Activated naive CD8-positive, alpha-beta T cell treated with anti-CD3 and anti-CD28 coated beads, Interleukin-2, amount 50 U/mL, for 16 hours (primary cell): ENCODE measurements at regions not wholly inside any gene's neighbourhood (a gene's known extent, or its start where the extent isn't known, plus 50 kb on each side); places are given as distances from the start of the nearest gene placed in this dataset.

Experiments used
- DNase-seq: peaks from one replicate; pipeline ENCODE4 v3.0.0-alpha.2; 2020; ENCODE audit warnings: low read depth, low spot score

DNA sequence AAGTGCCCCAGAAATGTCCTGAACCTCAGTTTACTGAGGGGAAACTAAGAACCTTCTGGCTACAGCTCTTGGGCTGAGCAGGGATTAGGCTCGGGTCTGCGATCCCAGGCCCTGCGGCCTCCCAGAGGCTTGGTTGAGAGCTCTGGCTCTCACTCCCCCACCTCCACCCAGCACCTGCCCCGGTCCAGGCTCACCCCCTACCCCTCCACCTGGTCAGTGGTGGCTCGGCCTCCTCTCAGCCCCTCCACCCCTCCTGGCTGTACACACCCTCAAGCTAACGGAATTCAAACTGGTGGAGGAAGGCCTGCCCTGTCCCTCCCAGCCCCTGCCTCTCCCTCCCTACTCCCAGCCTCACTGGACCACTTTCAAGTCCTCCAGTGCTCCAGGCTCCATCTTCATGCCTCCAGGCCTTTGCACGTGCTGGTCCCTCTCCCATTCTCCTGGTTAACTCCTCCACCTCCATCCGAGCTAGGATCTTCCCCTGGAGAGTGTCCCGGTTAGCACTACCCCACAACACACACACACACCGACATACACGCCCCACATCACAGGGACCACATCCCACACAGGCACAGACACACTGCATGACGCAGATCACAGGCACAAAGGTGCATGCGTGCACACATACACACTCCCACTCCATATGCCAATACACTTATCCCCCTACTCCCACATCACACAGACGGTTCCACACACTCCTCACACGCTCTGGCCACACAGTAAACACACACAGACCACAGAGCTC lies 130.9 kb downstream of the C9orf50 start:
- DNase-seq, result no peak

DNA sequence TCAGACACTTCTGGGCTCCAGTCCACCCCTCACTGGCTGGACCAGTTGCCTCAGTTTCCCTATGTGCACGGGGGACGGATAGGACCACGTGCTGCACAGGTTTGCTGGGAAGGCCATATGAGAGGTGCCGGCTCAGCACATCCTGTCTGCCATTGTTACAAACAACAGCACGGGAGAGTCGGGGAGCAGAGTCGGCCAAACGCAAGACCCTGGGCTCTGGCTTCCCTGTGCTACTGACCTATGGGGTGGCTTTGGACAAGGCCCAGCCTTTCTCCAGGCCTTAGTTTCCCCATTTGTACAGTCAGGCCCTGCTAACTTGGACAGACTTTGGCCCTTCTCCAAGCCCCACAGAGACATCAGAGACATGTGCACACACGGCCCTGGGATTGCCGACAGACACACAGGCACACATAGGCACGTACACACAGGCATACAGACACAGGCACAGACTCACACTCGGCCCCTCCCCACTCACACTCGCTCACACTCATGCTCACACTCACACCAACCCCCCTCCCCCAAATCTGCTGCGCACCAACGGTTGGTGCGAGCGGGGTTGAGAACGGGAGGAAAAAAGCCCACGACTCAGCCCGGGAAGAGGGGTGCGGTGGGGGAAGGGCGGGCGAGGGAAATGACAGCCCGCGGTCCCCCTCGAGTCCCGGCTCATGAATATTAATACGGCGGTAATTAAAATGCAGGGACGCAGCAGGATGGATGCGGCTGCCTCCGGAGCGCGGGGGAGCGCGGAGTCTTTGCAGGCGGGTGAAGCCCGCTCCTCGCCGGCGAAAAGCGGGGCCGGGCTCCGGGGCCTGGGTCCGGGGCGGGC lies 133.0 kb downstream of the C9orf50 start:
- DNase-seq, result no peak

DNA sequence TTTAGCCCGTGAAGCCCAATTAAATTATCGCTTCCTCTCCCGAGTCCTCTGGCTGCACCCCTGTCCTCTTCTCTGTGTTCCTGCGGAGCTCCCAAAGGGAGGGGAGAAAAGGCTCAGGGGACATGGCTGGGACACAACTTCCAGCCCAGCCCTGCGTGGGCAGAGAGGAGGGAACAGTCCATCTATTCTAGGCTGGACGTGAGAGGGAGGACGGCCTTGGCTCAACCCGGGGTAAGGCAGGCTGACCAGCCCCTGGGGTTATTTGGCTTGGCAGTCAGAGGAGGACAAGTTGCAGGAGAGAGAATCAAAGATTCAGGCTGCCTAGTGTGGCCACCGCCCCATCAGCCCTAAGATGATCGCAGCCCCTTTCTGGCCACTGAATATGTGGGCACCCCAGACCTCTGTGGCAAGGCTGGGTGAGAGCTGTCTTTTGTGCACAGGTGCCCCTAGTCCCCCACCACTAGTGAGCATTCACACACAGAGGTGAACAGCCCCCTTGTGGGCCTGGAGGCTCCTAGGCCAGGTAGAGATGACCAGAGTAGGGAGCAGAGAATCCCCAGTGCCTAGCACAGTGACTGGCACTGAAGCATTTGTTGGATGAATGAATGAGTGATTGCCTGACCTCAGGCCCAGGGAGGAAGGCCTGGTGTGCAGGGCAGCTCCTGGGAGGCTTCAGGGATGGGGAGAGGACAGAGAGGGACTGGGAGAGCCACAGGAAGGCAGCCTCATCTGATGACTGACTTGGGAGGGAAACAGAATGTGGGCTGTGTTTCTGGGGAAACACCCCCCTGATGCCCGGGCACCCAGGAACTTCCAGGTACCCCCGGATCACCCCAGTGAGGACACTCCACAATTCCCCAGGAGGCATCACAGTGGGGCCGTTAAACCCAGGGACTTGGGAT lies 133.9 kb downstream of the C9orf50 start:
- no peak for DNase-seq

DNA sequence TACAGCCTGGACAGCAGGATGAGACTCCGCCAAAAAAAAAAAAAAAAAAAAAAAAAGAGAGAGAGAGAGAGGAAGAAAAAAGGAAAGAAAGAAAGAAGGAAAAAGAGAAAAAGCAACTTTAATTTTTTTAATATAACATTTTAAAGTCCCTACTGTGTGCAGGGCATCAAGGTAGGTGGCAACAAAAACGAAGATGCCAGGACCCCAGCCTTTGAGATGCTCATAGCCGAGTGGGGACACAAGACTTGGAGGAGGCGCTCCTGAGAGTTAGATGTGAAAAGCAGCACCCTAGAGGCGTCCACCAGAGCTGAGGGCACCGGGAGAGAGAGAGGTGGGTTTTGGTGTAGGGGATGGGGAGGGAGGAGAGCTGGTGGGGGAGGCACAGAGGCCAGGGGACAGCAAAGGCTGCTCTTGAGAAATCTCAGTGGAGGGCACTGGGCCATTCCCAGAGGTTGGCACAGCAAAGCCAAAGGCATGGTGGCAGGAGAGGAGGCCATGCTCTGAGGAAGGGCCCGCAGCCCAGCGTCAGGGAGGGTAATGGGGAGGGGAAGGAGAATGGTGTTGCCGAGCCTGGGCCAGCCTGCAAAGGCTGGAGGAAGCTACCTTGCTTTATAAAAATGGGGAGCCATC lies 135.6 kb downstream of the C9orf50 start:
- no peak for DNase-seq

DNA sequence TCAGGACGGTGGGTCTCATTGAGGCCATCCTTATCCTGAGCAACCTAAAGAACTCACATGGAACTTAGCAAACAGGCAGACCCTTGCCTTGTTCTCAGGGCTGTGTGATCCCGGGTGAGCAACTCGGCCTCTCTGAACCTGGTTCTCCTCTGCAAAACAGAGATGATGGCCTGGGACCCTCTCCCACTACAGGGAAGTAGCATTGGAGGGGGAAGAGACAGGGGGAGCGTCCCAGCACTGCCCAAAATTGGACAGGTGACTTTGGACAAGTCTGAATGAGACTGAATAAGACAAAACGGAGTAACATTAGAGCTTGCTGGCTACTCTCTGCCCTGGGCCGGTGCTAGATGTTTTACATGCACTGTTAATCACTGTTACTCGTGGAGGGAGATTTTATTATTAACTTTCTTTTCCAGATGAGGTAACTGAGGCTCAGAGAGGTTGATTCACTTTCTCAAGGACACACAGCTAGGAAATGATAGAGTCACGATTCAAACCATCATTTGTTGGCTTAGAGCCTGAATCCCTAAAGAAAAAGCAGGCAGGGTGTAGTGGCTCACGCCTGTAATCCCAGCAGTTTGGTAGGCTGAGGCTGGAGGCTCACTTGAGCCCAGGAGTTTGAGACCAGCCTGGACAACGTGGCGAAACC lies 136.4 kb downstream of the C9orf50 start:
- no peak for DNase-seq

DNA sequence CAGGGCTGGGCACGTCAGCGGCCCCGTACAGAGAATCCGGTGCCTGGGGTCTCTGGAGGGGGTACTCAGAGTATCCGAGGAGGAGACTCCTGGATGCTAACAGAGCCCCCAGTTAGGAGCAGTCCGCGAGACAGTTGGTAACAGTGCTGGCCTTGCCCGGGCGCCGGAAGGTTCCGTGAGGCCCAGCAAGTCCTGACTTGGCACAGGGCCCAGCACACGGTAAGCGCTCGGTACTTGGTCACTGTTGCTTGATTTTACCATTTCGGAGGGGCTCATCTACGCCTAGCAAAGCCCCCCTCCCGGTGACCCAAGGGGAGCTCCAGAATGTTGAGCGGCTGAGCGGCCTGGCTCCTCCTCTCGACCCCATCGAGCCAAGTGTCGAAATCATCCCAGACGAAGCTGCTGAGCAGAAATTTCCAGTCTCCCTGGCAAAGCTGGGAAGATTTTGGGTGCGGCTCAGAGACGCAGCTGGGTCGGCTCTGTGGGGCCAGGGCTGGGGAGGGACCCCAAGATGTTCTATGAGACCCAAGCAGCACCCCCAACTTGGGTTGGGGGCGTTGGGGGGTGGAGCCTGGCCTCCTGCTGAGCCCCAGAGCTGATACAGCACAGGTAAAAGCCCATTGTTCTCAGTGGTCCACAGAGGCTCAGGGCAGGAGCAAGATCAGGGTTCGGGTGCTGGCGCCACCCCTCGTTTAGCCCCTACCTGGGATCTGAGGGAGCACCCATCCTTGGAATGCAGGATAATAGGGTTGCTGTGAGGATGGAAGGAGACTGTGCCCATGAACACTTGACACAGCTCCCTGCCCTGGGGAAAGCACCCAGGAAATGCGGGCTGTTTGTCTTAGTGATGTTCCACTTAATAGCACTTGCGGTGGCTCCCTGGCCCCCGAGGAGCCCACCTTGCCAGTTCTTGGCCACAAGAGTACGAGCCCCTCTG lies 137.2 kb downstream of the C9orf50 start:
- DNase-seq, result no peak

DNA sequence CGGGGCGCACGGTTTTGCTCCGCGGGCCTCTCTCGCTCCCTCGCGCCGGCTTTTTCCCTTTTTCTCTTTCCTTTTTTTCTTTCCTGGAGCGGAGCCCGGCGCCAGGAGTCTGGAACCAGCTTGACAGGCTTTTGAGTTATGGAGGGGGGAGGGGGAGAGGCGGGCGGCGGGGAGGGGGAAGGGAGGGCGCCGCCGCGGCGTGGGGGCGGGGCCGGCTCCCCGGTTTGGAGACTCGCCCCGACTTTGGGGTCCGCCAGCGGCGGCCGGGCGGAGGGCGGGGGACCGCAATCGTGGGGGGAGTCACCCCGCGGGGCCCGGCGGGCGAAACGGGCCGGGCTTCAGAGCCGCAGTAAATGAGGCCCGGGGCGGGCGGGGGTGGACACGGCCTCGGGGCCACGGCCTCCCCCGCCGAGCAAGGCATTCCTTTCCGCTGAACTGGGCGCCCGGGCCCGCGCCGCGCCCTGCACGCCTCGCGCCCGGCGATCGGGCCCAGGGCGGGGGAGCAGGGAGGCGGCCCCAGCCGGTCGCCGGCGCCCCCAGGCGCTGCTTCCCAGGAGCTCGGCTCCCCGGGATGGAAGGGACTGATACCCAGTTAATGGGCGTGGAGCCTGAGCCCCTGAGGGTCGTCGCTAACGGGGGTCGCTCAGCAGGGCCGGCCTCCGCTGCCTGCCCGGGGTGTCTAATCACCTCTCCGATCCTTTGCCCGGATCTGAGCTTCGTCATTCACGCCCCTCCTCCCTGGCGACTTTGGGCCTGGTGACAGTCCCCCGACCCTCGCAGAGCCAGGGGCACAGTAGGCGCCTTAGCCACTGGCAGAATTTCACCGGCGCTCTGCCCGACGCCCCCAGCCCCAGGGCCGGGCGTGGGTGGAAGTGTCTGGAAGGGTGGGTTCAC lies 138.1 kb downstream of the C9orf50 start:
- no peak for DNase-seq

DNA sequence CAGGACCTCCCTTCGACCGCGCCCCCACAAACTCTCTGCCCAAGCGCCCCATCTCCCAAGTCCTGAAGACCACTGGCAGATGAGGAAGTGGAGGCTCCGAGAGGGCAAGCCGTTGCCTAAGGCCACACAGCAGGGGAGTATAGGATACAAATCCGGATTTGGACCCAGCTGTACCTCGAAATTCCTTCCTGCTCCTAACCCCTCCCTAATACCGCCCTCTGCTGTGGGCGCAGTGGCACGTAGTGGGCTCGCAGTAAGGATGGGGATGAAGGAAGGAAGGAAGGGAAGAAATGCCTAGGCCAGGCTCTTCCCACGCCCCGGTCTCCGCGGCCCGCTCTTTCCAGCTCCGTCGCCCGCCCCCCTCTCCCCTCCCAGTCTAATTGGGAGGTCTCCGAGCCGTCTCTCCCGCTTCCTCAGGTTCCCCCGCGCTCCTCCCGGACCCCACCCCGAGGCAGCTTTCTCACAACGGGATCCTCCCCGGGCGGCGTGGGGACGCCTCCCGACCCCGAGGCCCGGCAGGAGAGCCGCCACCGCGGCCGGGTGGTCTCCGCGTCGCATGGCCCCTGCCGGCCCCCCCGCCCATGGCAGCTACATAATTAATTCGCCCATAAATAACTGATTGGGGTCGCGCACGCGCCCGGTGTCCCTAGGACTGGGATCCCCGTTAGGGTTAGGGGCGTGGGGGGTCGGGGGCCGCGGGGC lies 138.9 kb downstream of the C9orf50 start:
- DNase-seq, result no peak

DNA sequence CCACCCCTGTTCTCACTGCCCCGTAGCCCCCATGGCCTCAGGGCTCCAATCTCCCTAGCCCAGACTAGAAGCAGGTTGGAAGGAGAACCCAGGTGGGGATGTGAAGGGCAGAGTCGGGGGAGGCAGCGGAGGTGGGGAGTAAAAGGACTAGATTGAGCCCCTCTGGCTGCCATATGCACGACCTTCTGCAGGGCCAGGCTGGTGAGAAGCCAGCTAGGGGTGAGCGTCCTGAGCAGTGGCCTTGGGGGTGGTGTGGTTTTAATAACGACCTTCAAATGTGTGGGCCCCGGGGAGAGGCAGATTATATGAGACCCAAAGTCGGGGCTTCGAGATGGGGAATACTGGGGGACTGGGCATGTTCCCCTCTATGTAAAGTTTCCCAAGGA lies 139.5 kb downstream of the C9orf50 start:
- no peak for DNase-seq

DNA sequence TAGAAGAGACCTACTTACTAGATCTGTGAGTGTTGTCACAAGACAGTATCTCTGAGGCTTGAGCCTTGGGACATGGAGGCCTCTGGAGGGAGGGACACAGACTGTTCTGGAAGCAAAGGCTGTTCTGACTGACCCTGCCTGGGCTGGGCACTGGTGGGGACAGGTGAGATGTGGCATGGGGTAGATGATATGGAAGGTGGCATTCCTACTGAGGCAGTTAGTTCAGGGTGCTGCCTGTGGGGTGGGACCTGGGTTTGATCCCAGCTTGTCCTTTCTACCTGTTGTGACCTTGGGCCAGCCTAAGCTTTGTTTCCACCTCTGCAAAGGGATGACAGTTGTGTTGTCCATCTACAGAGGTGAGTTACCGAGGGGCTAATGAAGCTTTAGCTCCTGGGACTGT lies 140.2 kb downstream of the C9orf50 start:
- DNase-seq, result no peak

DNA sequence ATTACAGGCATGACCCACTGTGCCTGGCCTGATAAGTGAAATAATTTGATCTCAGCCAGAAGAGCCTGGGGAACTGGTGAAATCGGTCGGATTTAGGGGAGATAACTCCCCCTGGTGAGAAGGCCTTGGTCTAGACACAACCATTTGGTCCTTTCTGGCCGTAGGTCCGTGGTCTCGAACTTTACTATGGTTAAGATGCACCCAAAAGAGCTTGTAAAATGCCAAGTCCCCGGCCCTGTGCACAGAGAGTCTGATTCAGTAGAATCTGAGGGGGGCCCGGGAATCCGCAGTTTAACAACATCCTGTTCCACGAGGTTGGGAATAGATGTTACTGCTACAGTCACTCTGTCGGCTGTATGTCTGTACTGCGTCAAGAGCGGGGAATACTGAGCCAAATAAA lies 140.7 kb downstream of the C9orf50 start:
- no peak for DNase-seq

DNA sequence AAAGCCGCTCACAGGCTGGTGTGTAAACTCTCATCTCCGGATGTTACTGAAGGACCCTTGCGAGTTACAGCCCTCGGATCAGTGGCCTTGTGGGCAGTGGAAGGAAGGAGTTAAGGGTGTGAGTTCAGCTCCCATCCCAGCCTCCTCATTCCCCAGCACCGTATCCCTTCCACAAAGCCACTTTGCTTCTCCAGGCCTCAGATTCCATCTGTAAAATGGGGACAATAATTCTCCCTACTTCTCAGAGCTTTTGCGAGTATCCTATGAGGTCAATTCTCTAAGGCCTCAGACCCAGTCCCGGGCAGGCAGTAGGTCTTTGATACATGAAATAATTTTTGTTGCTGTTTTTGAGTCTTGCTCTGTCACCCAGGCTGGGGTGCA lies 141.3 kb downstream of the C9orf50 start:
- DNase-seq, result no peak

DNA sequence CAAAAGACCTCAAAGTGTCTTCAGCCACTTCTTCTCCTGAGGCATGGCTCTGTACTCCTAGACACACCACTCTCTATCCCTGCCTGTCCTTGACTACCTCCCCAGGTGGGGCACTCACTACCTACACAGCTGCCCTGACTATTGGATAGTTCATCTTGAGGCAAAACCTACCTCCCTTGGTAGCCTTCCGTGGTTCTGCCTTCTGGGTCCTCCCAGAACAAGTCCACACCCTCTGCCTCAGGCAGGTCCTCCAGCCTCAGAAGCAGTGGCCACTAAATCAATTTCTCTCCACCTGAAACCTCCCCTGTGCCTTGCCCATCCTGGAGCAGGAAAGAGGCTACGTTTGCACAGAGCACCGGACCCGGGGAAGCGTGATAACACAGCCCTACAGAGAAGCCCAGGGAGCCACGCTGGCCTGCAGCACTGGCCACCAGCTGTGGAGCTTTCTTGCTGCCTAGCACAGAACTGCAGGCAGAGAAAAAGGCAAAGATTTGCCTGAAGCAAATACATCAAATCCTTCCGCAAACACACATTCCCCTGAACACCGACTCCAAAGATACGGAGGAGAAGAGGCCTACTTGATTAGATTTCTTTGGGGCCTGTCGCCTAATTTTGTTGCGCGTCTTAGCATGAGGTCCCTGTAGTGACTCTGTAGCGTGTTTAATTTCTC lies 141.8 kb downstream of the C9orf50 start:
- no peak for DNase-seq

DNA sequence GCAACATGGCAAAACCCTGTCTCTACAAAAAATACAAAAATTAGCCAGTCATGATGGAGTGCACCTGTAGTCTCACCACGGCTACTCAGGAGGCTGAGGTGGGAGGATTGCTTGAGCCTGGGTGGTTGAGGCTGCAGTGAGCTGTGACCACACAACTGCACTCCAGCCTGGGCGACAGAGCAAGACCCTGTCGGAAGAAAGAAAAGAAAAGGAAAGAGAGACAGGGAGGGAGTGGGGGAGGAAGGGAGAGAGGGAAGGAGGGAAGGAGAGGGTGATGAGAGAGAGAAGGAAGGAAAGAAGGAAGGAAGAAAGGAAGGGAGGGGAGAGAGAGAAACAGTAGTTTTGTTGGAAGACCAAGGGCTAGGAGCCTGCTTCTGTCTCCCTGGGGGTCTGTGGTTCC lies 142.4 kb downstream of the C9orf50 start:
- no peak for DNase-seq

DNA sequence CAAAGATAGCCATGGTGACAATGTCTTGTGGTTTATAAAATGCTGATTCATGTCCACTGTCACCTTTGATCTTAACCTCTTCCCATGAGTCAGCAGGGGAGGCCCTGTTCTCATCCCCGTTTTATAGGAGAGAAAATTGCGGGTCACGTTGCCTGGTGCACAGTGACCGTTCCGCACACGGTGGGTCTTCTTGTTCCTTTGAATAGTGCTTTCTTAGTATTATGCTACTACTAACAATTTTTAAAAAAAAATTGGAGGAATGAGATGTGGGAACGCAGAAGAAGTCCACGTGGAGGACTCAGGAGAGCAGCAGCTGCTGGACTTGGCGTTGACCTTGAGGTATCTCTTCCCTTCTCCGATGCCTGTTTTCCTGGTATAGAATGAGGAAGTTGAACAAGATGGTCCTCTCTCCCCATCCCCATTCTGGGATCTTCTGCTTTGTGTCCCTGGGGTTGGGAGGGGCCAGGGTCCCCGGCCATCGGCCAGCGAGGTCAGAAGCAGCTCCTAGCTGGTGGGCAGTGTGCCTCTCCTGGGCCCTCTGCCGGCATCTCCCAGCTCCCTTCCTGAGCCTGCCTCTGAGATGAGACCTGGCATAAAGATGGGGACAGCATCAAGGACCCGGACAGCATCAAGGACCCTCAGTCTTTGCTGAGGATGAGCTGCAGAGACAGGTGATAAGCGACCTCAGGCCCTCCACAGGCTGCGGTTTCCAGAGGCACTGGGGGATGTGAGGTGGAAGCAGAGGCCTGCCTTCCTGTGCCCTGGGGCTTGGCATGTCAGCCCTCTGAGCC lies 143.9 kb downstream of the C9orf50 start:
- DNase-seq, result no peak

DNA sequence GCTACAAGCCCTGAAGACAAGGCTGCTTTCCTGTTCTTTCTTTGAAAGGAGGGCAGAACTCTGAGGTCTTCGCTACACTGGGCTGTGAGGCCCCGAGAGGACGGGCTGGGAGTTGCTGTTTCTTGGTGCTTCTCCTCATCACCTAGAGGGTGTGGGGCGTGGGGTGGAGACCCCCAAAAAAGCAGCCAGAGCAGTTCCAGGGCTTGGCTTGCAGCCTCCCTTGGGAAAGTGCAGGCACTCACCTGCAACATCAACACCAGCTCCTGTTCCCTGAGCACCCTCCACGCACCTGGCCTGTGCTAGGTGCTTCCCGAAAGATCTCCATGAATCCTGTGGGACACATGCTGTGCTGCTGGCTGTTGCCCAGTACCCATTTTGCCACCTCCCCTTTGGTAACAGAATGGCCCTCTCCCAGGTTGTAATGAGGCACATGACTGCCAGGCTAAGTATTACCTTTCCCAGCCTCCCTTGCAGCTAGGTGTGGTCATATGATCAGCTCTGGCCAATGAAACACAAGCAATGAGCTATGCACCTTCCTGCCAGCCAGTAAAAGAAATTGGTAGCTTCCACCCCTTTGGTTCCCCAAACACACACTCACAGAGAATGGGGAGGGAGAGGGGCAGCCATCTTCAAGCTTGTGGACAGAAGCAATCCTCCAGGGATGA lies 146.0 kb downstream of the C9orf50 start:
- no peak for DNase-seq
